RWPE1 (cell line): ENCODE measurements at regions not wholly inside any gene's neighbourhood (a gene's known extent, or its start where the extent isn't known, plus 50 kb on each side); places are given as distances from the start of the nearest gene placed in this dataset.
"Not testable (repeated sequence)": the region's sequence is repeated elsewhere in the genome, so short reads cannot be mapped to it uniquely, and the experiment has no call there.

Source experiments
- CTCF ChIA-PET: fragments of 350-600 bp; sonication (Branson Sonifier 250); formaldehyde crosslinking; extraction: SDS; loops from one replicate; lab custom pipeline; 2021; lab: Yijun Ruan, JAX
- POLR2A ChIA-PET: fragments of 400-600 bp; formaldehyde crosslinking; extraction: SDS; loops from one replicate; lab custom pipeline; 2020; ENCODE audit warnings: antibody characterized with exemption; ENCODE audit not compliant: low non-redundant PET; lab: Yijun Ruan, JAX
- DNase-seq: peaks from one replicate; pipeline ENCODE4 v3.0.0; 2012; ENCODE audit warnings: low spot score
- H3K27ac ChIP-seq: fragments of 450-650 bp; 2 replicates; pipeline ENCODE4 v1.5.1; 2017
- CTCF ChIP-seq: fragments of 450-650 bp; conservative IDR thresholded peaks from 2 replicates; pipeline ENCODE4 v1.5.1; 2017; ENCODE audit warnings: low read depth, mild to moderate bottlenecking

- POLR2A ChIA-PET = no interaction called here
- CTCF ChIA-PET = interaction anchor here (0.6 kb wide), 1 partner anchor 74 kb away, joined by 4 read pairs; no protein-coding TSS in a partner anchor
- DNase-seq = no peak
- H3K27ac ChIP-seq = no peak overlapping the region
- TF ChIP-seq CTCF = no peak
These were observed 509.6 kb downstream of the IGSF11 start for GRCh38 chr3:118525077-118525476.

GRCh38 chr3:118526758-118527513 is 507.7 kb downstream of the IGSF11 start:
- ChIA-PET POLR2A (no interaction called here), CTCF (no interaction called here)
- DNase-seq = no peak
- no peak overlapping the region for H3K27ac ChIP-seq
- TF ChIP-seq CTCF = no peak

- DNase-seq = no peak
- CTCF ChIA-PET = no interaction called here
- POLR2A ChIA-PET = no interaction called here
- TF ChIP-seq CTCF = no peak
- no peak overlapping the region for H3K27ac ChIP-seq
These were observed 507.1 kb downstream of the IGSF11 start for GRCh38 chr3:118527514-118528044.

GRCh38 chr3:118529554-118529953 is 505.1 kb downstream of the IGSF11 start:
- H3K27ac ChIP-seq = no peak overlapping the region
- DNase-seq = no peak
- ChIA-PET CTCF (no interaction called here), POLR2A (no interaction called here)
- no peak for TF ChIP-seq CTCF

- no peak overlapping the region for H3K27ac ChIP-seq
- ChIA-PET POLR2A (no interaction called here), CTCF (no interaction called here)
- no peak for TF ChIP-seq CTCF
- no peak for DNase-seq
These were observed 504.2 kb downstream of the IGSF11 start for GRCh38 chr3:118530350-118530922.

- CTCF ChIA-PET, H3K27ac ChIP-seq, DNase-seq, POLR2A ChIA-PET: not testable (repeated sequence)
These were observed 503.7 kb downstream of the IGSF11 start for GRCh38 chr3:118530927-118531356.

- no peak for TF ChIP-seq CTCF
- POLR2A ChIA-PET = no interaction called here
- DNase-seq = no peak
- CTCF ChIA-PET = no interaction called here
- H3K27ac ChIP-seq = no peak overlapping the region
These were observed 502.8 kb downstream of the IGSF11 start for GRCh38 chr3:118531816-118532215.
